HCEC 1CT (cell line): ENCODE measurements at regions not wholly inside any gene's neighbourhood (a gene's known extent, or its start where the extent isn't known, plus 50 kb on each side); places are given as distances from the start of the nearest gene placed in this dataset.

ENCODE experiments used
- DNase-seq: peaks from one replicate; pipeline ENCODE4 v3.0.0-alpha.2; 2017

DNA sequence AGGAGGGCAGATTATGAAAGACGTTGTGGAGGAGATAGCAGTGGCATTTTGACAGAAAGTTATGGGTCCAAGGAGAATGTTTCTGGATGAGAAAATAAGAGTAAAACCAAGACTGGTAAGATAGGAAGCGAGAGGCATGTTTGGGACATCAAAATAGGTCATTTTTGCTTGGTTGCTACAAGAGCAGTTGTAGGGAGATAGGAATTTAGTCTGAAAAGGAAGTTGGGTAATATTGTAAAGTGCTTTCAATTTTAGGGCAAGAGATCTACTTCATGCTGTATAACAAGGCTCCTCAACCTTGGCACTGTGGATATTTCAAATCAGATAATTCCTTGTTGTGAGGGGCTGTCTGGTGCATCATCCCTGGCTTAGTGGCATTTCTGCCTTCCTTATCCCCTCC, 118.0 kb upstream of the DPH6 start:
- peak; percentile 6 for DNase-seq

DNA sequence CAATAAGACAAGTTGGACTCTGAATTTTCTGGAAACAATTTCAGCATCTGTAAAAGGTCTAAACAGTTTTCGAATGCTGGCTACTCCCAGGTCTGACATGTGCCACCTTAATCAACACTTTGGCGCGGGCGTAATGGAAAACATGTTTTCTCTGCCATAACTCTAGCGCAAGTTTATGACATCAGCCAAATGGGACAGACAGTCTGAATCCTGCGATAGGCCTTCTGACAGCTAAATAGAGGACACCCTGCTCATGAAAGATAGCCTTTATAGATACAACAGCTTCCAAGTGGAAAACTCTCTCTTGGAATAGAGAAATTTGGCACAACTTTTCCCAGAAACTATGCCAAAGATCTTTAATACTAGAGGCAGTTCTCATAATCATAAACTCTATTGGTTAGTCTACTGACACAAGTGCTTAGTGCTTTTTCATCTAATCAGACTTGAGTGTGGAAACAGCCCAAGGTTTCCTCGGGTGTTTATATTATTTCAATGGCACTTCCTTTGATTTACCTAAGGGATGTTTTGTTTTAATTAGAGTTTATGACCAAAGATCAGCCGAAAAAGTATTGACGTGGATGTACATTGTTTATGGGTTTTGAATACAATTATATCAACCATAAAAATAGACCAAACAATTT, 120.1 kb upstream of the DPH6 start:
- no peak for DNase-seq

DNA sequence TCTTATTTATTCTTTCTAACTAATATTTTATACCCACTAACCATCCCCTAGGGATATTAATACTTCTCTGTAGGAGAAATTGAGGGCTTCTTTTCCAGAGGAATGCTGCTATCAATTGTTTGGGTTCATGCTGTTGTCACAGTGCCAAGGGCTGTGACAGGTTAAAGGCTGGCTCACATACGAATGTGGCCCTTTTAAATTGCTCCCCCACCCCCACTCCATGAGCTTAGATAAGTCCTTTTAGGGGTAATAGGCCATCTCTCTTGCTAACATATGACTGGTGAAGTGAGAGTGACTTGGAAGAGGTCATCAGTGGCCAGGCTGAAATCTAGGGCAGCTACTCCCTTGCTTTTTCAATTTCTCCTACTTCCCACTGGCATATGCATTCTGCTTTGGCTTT, 121.9 kb upstream of the DPH6 start:
- no peak for DNase-seq

DNA sequence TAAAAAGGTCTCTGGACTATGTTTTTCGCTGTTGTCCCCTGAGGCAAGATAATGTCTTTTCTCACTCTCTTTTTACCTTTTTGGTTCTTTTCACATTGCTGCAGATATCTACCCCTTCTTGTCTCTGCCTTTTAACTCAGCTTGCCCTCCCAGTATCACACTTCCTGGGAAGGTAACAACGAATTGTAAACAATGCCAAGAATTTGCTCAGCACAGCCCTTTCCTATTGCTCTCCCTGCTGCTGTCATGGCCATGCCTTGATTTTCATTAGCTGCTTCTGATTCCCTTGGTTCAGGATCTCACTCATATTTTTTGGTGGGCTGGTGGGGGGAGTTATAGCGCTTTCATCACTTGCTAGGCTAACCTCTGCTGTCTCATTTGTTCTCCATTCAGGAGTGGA, 123.1 kb upstream of the DPH6 start:
- DNase-seq, result no peak

DNA sequence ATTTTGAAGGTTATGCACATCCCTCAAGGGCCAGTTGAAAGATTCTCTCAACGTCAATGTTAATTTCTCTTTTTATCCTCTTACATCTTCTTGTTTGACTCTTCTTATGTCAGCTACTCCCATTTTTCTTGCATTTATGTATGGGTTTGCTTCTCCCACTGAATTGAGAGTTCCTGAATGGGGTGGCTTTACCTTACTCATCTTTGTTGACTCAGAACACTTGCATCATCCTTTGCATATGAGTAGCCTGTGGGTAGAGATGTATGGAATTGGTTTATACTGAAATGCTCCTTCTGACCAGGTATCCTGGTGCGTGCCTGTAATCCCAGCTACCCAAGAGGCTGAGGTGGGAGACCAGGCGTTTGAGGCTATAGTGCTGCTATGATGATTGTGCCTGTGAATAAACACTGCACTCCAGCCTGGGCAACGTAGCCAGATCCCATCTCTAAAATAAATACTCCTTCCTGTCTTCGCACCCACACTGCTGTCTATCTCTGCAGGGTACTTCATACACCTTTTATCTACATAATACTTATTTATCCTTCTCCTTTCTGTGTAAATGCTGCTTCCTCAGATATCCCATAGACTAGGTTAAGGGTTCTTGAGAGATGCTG, 123.6 kb upstream of the DPH6 start:
- peak; percentile 21 for DNase-seq

DNA sequence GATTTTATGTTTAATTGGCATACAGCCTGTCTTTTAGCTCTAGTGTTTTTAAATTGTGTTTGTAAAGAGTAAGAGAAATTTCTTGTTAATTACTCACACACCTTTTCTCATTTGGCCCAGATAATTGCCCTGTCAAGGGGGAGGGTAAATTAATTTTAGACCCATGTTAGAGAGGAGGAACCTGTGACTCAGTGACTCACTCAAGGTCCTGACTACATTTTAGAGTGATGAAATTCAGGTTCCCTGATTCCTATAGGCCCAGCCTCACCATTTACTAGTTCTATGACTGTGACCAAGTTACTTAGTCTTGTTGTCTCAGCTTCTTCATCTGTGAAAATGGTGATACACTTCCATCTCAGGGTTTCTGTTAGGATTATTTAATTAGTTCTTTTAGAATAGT, 125.2 kb upstream of the DPH6 start:
- DNase-seq, result peak; percentile 7

DNA sequence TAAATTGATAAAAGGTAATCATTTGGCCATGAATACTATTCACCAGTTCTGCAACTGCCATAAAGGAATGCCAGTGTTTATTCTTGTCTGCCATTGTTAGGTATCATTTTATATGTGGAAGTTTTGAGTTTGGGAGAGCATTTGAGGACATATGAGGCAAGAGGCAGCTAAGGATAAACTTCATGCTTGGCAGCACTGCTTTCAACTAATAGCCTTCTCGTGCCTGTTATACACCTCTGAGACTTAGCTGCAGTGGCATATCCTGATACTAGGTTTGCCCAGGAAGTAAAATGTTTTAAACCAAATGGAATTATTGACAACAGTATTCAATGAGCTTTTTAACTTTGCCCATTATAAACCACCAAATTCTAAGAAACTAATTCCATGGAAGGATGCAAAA, 126.0 kb upstream of the DPH6 start:
- DNase-seq, result no peak

DNA sequence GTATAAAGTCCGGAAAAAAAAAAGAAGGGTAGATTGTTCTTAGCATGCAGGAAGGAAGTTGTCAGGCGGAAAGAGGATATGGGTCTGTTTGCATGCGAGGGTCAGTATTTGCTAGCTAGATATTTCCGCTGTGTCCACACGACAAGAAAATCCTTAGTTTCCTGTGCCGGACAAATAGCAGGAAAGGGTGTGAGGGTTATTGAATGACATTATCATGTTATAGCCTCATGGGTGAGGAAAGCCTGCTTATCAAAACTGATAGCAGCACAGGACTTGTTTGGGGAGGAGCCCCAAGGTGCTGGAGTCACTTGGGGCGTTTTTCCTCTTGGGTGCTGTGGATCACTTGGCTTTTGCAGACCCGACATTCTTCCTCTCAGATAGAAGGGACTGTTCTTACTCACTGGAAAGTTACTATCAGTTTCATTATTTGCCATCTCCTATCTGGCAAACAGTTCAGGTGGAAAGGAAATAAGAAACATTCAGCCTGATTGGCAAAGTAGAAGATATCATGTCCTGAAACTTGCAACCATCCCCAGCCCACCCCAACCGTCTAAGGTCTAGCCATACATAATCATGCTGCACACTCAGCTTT, 127.2 kb upstream of the DPH6 start:
- no peak for DNase-seq

DNA sequence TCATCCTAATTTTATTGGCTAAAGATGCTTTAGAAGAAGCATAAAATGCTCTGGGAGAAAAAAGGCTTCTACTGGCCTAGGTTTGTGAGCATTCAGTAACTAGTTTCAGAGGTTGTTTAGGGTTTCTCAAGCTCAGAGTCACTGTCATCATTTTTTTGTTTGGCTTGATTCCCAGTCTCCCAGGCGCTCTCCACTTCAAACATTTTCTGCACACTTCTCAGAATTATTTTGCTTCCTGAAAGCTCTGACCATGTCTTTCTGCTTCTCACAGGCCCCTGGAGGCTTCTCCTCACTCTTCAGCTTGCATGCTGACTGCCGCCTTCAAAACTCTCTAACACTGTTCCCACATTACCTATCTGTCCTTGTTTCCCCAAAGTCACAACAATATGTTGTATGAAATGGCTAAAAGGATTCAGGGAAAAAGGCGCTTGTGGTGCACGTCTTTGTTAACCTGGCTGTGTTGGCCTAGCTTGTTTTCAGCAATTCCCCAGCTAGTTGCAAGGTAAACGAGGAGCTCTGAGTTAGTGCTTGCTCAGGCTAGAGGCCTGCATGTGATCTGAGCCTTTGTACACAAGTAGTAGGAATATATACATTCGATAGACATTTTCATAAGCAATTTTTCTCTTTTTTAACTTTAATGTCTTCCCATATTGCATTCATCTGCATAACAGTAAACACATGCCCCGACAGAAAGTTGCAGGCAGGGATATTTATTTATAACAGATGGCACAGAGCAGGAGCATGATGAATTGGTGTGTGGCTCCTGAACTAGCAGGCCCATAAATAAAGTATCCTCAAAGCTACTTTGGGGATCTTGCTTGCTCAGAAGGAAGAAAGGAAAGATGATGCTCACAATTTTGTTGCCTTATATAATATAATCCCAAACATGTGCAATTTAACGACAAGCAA, 129.2 kb upstream of the DPH6 start:
- DNase-seq, result peak; percentile 34

DNA sequence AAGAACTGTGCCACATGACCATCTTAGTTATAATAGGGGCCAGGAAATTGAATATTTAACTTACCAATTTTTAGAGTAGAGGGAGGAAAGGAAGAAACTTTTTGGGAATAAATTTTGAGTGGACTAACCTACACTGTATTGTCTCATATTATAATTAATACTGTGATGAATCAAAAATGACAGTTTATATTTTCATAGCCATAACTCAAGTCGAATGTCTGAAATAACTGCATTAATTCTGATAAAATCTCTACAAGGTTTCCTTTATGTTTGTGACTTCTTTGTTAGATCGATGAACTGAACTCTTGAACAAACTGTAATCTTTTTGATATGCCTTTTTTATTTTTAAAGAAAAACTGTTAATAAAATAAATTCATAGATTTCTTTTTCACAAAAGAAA, 132.8 kb upstream of the DPH6 start:
- DNase-seq, result no peak

DNA sequence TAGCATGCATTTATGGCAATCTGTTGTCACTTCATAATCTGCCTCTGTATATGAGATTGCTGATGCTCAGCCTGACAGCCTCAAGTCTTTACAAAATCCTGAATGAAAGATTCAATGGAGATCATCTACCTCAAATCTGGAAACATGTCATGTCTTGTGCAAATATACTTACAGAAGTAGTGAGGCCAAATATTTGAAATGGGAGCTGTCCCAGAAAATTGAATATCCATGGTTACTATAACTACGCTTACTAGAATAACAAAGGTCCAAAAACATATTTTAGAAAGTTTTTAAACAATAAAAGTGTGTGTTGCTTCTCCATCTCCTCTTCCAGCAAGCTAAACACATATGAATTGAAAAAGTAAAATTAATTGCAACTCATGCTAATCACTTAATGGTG, 133.2 kb upstream of the DPH6 start:
- DNase-seq, result no peak

DNA sequence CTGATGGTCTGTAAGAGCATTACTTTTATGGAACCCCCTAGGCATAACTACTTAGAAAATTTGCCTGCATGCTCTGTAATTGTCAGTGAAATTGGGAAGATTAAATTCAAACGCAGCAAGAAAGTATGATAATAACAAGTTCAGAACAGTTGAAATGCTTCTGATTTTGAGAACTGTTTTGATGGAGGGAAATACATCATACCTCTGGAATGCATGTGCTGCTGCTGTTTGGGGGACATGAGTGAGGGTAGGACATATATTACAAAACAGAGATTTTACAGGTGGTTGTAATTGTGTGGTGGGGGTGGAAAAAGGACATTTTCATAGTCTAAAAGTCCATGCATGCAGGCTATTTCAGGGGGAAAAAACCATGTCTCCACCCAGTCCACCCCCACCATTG, 135.0 kb upstream of the DPH6 start:
- DNase-seq, result peak; percentile 24

DNA sequence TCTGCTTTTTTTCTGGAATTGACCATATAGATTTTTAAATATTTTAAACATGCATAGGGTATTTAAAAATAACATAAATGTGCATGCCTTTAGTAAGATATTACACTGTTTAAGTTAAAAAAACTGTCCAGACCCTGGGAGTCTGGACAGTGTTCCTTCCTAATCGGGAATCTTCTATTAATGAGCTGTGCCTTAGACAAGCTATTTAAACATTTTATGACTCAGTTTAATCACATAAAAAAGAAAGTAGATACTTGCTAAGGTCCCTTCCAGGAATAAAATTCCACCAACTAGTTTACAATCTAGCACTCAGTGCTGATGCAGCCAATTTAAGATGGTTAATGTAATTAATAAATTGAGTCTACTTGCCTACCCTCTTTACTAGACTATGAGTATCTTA, 140.4 kb upstream of the DPH6 start:
- DNase-seq, result no peak

DNA sequence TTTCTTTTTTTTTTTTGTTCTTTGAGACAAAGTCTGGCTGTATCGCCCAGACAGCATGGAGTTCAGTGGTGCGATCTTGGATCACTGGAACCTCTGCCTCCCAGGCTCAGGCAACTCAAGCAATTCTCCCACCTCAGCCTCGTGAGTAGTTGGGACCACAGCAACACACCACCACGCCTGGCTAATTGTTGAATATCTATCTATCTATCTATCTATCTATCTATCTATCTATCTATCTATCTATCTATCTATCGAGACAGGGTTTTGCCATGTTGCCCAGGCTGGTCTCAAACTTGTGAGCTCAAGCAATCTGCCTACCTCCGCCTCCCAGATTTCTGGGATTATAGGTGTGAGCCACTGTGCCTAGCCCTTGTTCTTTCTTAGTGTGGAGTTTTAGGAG, 143.3 kb upstream of the DPH6 start:
- DNase-seq, result no peak

DNA sequence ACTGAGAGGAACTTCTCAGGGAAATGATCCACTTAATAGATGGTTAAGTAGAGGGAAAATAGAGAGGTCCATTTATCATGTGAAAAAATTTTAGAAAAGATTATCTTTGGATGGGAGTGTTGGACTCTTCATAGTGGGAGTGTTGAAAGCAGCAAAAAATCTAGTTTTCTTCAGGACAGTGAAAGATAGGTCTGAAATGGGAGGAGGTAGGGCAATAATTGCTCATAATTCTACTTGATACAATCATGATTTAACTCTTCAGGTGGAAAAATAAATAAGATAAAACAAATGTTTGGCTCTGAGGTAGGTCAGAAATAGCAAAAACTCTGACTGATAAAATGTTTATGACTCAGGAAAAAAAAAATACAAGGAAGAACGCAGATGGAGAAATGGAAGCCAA, 144.1 kb upstream of the DPH6 start:
- DNase-seq, result no peak

DNA sequence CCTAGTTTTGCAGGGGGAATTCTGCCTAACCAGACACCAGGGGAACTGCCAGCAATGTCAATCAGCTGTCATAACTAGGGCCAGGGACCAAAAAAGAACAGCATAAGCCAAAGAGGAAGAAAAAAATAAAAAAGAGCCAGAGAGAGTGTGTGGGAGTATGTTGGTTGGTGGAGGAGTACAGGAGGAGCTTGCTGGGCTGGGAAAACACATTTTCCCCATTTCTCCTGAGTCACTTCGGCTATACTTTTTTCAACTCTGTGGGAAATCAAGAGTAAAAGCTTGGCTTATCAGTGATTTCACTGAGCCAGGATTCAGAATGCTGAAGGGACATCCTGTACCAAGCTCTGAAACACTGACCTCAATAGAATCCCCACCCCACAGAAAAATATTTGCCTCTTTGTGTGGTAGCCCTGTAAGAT, 144.7 kb upstream of the DPH6 start:
- DNase-seq, result peak; percentile 31

DNA sequence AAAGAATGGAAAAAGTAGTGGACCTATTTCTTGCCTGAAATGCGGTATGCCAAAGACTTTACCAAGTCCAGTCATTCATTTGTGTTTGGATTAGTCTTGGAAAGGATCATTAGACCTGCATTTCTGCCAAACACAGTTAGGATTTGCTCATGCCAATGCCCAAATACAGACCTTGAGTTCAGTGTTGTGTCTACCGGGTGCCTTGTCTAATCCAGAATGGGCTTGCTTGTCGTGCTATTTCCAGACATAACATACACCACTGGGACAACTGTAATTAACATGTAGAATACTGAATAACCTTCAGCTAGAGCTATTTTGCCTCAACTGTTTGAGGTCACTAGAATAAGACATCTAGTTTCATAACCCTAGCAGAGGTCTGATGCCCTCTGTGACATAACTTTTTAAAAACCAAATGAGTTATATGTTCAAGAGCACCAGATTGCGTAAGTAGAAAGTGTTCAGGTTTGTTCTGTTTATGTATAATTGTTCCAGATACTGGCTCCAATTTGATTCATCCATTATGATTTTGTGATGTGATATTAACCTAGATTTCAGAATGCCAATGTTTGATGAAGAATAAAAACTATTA, 145.3 kb upstream of the DPH6 start:
- DNase-seq, result no peak

DNA sequence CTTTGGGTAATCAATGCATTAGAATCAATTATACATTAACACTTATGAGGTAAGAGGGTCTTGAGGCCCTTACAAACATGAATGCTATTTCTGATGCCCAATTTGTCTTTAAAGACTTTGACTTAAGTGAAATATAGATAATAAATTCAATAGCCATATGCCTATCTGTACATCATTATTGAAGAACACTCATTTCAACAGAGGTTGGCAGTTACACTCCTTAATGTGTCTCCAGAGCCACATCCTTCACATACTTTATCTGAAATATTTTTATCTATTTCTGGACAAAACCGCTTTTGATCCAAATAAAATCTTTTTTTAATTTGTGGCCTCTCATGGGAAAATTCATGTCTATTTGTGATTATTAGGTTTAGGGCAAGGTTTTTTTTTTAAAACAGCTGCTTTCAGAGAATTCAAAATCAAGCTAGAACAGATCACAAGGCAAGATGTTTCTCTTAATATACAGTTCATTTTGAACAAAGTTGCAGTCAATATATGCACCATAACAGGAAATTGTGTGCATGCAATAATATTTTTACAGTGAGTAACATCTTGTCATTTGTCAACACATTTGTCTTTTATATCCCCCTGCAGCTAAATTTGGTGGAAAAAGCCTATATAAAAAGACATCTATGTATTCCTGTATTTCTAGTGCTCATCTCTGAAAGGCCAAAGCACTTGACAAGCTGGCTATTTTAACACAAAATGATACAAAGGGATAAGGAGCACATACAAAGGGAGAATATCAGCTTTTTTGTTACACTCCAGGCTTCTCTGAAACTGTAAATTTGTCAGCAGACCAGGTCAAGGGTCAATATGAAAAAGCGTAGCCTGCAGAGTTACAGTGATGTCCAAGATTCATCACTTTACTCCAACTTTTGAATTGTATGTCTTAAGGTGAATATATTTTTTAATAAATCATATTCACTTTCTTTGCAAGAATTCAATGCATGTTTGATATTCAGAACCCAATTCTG, 146.2 kb upstream of the DPH6 start:
- peak; percentile 31 for DNase-seq

DNA sequence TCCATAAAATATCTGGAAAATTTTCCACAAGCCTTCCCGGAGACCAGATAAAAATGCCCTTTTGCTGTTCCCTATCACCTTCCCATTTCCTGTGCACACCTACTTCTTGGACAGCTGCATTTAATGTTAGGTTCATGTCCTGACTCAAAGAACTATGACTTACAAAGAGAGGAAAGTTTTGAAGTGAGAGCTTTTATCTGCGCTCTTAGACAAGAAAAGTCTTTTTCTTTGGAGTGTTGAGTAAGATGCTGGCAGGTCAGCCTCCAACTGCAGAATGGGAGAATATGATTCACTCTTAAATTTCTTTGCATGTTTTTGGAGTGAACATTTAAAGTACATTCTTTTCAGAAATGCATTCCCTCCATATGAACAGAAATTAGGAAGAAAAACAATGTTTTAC, 147.3 kb upstream of the DPH6 start:
- DNase-seq, result peak; percentile 15

DNA sequence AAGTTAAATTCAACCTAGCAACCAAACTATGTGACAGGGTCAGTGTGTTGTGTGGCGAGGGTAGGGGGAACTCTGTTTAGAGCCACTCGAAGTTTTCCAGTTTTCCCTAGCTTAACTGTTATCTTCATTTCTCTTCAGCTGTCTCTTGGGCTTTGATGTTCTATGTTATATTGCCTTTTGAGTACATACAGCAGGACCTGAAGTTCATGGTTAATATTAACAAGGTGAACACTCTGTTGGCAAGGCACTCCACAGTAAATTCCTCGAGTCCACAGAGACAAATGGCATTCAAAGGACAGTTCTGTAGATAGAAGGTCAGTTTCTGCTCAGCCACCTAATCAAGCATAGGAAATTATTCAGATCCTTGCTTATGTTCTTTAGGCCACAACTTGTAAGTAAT, 147.9 kb upstream of the DPH6 start:
- no peak for DNase-seq

DNA sequence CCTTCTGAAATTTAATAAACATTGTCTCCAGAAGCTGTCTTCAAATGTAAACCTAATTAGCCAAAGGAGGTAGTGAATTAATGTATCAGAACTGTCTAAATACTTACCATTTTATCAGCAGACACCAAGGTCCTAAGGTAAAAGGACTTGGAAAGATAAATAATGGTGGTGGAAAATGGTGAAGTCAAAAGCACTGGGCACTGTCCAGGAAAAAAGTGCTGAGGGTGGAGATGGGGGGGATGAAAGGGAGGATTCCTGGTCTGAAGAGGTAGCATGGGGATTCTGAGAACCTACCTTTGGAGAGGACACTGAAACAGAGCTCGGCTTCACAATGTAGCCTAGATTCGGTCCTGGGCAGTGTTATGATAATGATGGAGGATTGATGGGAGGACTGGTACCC, 149.0 kb upstream of the DPH6 start:
- DNase-seq, result no peak

DNA sequence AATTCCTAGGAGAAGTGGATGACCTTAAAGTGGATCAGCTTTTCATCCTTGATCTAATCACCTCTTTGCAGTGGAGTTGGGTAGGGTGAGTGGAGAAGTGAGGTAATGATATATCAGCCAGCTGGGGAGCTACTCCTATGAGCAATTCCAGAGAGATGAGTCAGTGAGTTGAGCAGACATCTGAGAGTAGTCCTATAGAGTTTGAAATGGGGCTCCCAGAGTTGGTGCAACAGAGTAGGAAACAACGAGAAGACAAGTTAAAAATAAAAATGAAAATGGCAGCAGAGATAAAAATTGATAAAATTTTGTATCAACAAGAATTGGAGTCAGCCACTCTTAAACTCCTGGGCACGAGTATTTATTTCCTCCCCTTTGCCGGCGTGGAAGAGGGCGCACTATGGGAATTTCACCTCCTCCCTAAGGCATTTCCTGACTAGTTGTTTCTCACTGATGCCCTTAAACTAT, 150.8 kb upstream of the DPH6 start:
- DNase-seq, result peak; percentile 91
